Panc1 (cell line): ENCODE measurements at regions not wholly inside any gene's neighbourhood (a gene's known extent, or its start where the extent isn't known, plus 50 kb on each side); places are given as distances from the start of the nearest gene placed in this dataset.
A peak's percentile ranks its signal among the peaks of the same experiment; 100 is the strongest.
"Not testable (repeated sequence)": the region's sequence is repeated elsewhere in the genome, so short reads cannot be mapped to it uniquely, and the experiment has no call there.

ENCODE experiments used
- ATAC-seq: fragments of 200-7000 bp; cut with Tn5 transposase; 2 replicates; pipeline ENCODE4 v1.9.1; 2020; ENCODE audit warnings: mild to moderate bottlenecking, moderate library complexity
- BruUV-seq: library from RNA; stranded (reverse); fragments of 400-500 nt; replicated peaks from 2 replicates; lab custom pipeline; 2021; lab: Mats Ljungman, UMichigan
- CTCF ChIA-PET: fragments of 300-600 bp; sonication (Branson Sonifier 250); formaldehyde crosslinking; loops from one replicate; lab custom pipeline; 2022; ENCODE audit warnings: antibody characterized with exemption; lab: Charles Lee
- POLR2A ChIA-PET: fragments of 300-600 bp; sonication (Branson Sonifier 250); formaldehyde crosslinking; loops from one replicate; lab custom pipeline; 2022; ENCODE audit warnings: antibody characterized with exemption; lab: Charles Lee
- DNase-seq: peaks from one replicate; pipeline ENCODE4 v3.0.0-alpha.2; 2010; ENCODE audit warnings: low read depth, low spot score
- H3K27ac ChIP-seq: 2 replicates; pipeline ENCODE4 v1.5.1; 2011; ENCODE audit warnings: mild to moderate bottlenecking, low read length, inconsistent platforms
- H3K27me3 ChIP-seq: fragments of 200-500 bp; sonication (Bioruptor generic); 2 replicates; pipeline ENCODE4 v1.6.0; 2014; ENCODE audit warnings: low read length, inconsistent platforms; ENCODE audit not compliant: control insufficient read depth, insufficient read depth
- H3K36me3 ChIP-seq: fragments of 200-500 bp; sonication (Bioruptor generic); 2 replicates; pipeline ENCODE4 v1.5.1; 2014; ENCODE audit warnings: inconsistent platforms, mild to moderate bottlenecking, low read length, moderate library complexity; ENCODE audit not compliant: control insufficient read depth, insufficient read depth
- H3K4me1 ChIP-seq: 2 replicates; pipeline ENCODE4 v1.5.1; 2011; ENCODE audit warnings: inconsistent platforms, mild to moderate bottlenecking, low read length, moderate library complexity; ENCODE audit not compliant: control insufficient read depth, insufficient read depth
- H3K4me3 ChIP-seq, 2 experiments: 2 replicates each; pipeline ENCODE4 v1.5.1; 2011 to 2012; ENCODE audit warnings: low read depth in 2 of 2, low read length in 2 of 2, mild to moderate bottlenecking in 2 of 2, inconsistent platforms in 1 of 2, moderate library complexity in 1 of 2
- H3K9me3 ChIP-seq: fragments of 200-500 bp; sonication (Bioruptor generic); 2 replicates; pipeline ENCODE4 v1.5.1; 2014; ENCODE audit warnings: low read depth, mild to moderate bottlenecking, inconsistent platforms, low read length, moderate library complexity; ENCODE audit not compliant: control insufficient read depth, insufficient read depth
- CTCF ChIP-seq: fragments of 450-650 bp; IDR thresholded peaks from 2 replicates; pipeline ENCODE4 v1.5.1; 2017; ENCODE audit warnings: mild to moderate bottlenecking
- POLR2AphosphoS5 ChIP-seq: IDR thresholded peaks from 2 replicates; pipeline ENCODE4 v1.6.1; 2012; ENCODE audit warnings: mild to moderate bottlenecking, low read depth, low read length, moderate library complexity
- SIN3A ChIP-seq: IDR thresholded peaks from 2 replicates; pipeline ENCODE4 v1.6.1; 2012; ENCODE audit warnings: low read depth, mild to moderate bottlenecking, low read length, moderate library complexity, borderline replicate concordance; ENCODE audit not compliant: insufficient read depth
- TCF7L2 ChIP-seq: IDR thresholded peaks from 2 replicates; pipeline ENCODE4 v1.6.1; 2011; ENCODE audit warnings: mild to moderate bottlenecking, low read depth, low read length, inconsistent platforms
- in situ Hi-C: cut with HindIII; loops from 2 replicates; pipeline ENCODE4 v1.10.0; 2016; ENCODE audit warnings: low sequenced_read_pairs, low pct_unique_long_range_greater_than_20kb
- intact Hi-C: fragments of 100-400 bp; cut with micrococcal nuclease; formaldehyde crosslinking; loops from one replicate; pipeline ENCODE4 v1.10.0; 2022; ENCODE audit not compliant: unreplicated experiment
- TF ChIP-seq, protein P1 (sequence below), 2 experiments: IDR thresholded peaks; 2 replicates each; pipeline ENCODE4 v1.6.1; 2011 to 2012; ENCODE audit warnings: low read depth in 2 of 2, control low read depth in 1 of 2, low read length in 1 of 2, mild to moderate bottlenecking in 1 of 2, moderate library complexity in 1 of 2; ENCODE audit not compliant: insufficient read depth in 1 of 2

GRCh38 chr2:234355021-234355720, 141.7 kb downstream of the ARL4C start:
- ATAC-seq, result peak; percentile 86
- POLR2A ChIA-PET, result interaction anchor here (1.0 kb wide), 1 partner anchor 13 kb away, joined by 4 read pairs; no protein-coding TSS in a partner anchor
- peak overlapping the region in 1 of 2 experiments; percentile 29; a peak in 2 of 4 replicates for H3K4me3 ChIP-seq
- BruUV-seq, result no TSS peak
- H3K27me3 ChIP-seq, result no peaks in the 10 kb centered on the region
- in situ Hi-C loops (no loop called here), intact Hi-C loops (no loop called here)
- DNase-seq, result no peak
- H3K27ac ChIP-seq, result peak overlapping the region; percentile 84
- H3K4me1 ChIP-seq, result peaks cover 29% of the 10 kb centered on the region
- H3K9me3 ChIP-seq, result peaks cover 17% of the 10 kb centered on the region; the same call in 1 of the 2 replicates
- TF ChIP-seq, protein P1, sequence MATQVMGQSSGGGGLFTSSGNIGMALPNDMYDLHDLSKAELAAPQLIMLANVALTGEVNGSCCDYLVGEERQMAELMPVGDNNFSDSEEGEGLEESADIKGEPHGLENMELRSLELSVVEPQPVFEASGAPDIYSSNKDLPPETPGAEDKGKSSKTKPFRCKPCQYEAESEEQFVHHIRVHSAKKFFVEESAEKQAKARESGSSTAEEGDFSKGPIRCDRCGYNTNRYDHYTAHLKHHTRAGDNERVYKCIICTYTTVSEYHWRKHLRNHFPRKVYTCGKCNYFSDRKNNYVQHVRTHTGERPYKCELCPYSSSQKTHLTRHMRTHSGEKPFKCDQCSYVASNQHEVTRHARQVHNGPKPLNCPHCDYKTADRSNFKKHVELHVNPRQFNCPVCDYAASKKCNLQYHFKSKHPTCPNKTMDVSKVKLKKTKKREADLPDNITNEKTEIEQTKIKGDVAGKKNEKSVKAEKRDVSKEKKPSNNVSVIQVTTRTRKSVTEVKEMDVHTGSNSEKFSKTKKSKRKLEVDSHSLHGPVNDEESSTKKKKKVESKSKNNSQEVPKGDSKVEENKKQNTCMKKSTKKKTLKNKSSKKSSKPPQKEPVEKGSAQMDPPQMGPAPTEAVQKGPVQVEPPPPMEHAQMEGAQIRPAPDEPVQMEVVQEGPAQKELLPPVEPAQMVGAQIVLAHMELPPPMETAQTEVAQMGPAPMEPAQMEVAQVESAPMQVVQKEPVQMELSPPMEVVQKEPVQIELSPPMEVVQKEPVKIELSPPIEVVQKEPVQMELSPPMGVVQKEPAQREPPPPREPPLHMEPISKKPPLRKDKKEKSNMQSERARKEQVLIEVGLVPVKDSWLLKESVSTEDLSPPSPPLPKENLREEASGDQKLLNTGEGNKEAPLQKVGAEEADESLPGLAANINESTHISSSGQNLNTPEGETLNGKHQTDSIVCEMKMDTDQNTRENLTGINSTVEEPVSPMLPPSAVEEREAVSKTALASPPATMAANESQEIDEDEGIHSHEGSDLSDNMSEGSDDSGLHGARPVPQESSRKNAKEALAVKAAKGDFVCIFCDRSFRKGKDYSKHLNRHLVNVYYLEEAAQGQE (IDR thresholded peaks at IDR 0.05; ENCODE audit: insufficient read depth in 1 of 2, low read depth in 2 of 2, low read length in 1 of 2), result no peak
- peak; percentile 77 for TF ChIP-seq TCF7L2
- H3K36me3 ChIP-seq, result no peaks in the 10 kb centered on the region
- CTCF ChIA-PET, result interaction anchor here (0.7 kb wide), 1 partner anchor 46 kb away, joined by 3 read pairs; no protein-coding TSS in a partner anchor

DNA sequence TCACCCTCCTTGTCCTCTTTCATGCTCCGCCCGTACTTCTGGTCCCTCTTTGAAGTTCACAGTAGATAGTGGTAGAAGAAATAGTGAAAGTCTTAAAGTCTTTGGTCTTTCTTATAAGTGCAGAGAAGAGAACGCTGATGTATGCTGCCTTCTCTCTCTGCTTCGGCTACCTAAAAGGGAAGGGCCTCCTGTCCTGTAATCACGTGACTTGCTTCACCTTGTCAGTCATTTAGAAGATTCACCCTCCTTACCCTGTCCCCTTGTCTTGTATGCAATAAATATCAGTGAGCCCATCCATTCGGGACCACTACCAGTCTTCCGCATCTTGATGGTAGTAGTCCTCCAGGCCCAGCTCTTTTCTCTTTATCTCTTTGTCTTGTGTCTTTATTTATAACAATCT, 144.6 kb downstream of the ARL4C start:
- Histone ChIP-seq H3K4me1 (peaks cover 29% of the 10 kb centered on the region), H3K27ac (peak overlapping the region; percentile 45), H3K9me3 (peaks cover 14% of the 10 kb centered on the region; the same call in 1 of the 2 replicates), H3K36me3 (no peaks in the 10 kb centered on the region), H3K27me3 (no peaks in the 10 kb centered on the region), H3K4me3 (no peak overlapping the region)
- TF ChIP-seq, protein P1 (IDR thresholded peaks at IDR 0.05; ENCODE audit: insufficient read depth in 1 of 2, low read depth in 2 of 2, low read length in 1 of 2), result no peak
- TF ChIP-seq TCF7L2 (no peak), SIN3A (no peak), CTCF (no peak), POLR2AphosphoS5 (no peak)
- intact Hi-C loops, result no loop called here
- BruUV-seq, result no TSS peak
- ChIA-PET CTCF (no interaction called here), POLR2A (no interaction called here)
- DNase-seq, result no peak
- in situ Hi-C loops, result no loop called here
- no peak for ATAC-seq

GRCh38 chr2:234351866-234352265, 145.0 kb downstream of the ARL4C start:
- H3K4me1 ChIP-seq, result peaks cover 27% of the 10 kb centered on the region
- DNase-seq, CTCF ChIA-PET, H3K36me3 ChIP-seq, H3K4me3 ChIP-seq, in situ Hi-C loops, BruUV-seq, H3K27me3 ChIP-seq, intact Hi-C loops, ATAC-seq: not testable (repeated sequence)
- peak overlapping the region; percentile 45 for H3K27ac ChIP-seq
- H3K9me3 ChIP-seq, result peaks cover 14% of the 10 kb centered on the region; the same call in 1 of the 2 replicates
- POLR2A ChIA-PET, result interaction anchor here (0.7 kb wide), 1 partner anchor 99 kb away, joined by 4 read pairs; no protein-coding TSS in a partner anchor
